ENCODE measurements at regions not wholly inside any gene's neighbourhood (a gene's known extent, or its start where the extent isn't known, plus 50 kb on each side); places are given as distances from the start of the nearest gene placed in this dataset.

- TF ChIP-seq CTCF (conservative IDR thresholded peaks at IDR 0.05; ENCODE audit: low read depth, low read length) (no peak), EZH2 (IDR thresholded peaks at IDR 0.05; ENCODE audit: borderline replicate concordance, low read depth, low read length, poor library complexity, severe bottlenecking) (no peak)
Observed at GRCh38 chr10:3273966-3274365, 101.4 kb upstream of the PITRM1 start.

Measured in A673 (cell line).